ENCODE measurements at regions not wholly inside any gene's neighbourhood (a gene's known extent, or its start where the extent isn't known, plus 50 kb on each side); places are given as distances from the start of the nearest gene placed in this dataset.

DNA sequence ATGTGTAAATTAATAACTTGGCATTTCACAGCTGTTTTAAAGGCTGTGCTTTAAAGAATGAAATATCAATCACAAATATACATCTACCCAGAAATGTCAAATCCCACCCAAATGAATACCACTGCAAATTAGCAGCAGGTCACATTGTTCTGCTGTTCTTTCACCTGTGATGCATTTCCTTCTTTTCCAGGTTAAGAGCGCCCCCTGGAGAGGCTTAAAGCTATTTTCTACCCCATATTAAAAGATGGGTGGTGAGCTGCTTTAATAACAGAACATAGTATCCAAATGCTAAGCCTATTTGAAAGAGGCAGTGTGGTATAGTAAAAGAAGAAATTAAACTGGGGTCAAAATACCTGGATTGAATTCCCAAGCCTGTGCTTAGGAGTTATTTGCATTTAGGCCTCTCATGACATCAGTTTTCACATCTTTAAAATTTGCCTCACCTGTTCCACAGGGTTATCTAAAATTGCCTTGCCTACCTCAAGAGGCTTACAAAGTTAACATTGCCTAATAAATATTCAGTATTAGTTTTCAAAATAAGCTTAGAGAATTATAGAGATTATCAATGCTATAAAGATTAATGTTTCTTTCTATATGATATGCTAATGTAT is 396.9 kb upstream of the SLITRK5 start:
- DNase-seq (ENCODE audit: low read depth, low spot score), result peak; percentile 10
- H3K27me3 ChIP-seq (ENCODE audit: control insufficient read depth, insufficient read depth, low read length), result no peaks in the 10 kb centered on the region

DNA sequence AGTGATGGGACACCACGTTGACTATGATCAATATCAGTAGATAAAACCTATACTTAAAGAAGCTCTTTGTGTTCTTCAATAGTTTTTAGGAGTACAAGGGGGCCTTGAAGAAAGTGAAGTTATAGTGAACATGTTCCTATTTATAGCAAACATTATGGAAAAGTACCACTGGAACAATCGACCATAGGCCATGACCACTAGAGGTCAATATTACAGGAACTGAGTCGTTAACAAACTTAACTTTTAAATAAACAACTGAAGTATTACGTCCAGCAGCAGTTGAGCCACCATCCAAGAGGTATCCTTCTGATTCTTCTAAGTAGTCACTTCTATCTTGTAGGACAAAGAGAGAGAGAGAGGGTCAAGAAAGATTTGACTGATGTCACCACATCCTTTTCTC is 391.0 kb upstream of the SLITRK5 start:
- H3K27ac ChIP-seq (ENCODE audit: low read depth, low read length), result no peak overlapping the region
- no peaks in the 10 kb centered on the region for H3K9me3 ChIP-seq (ENCODE audit: control insufficient read depth, insufficient read depth, low read length)
- POLR2A ChIA-PET, result no interaction called here
- H3K27me3 ChIP-seq (ENCODE audit: control insufficient read depth, insufficient read depth, low read length), result no peaks in the 10 kb centered on the region
- CTCF ChIA-PET, result interaction anchor here (0.6 to 1.9 kb wide), 3 partner anchors 9 to 410 kb away, joined by 3 to 9 read pairs (median 5); no protein-coding TSS in a partner anchor
- no peak for DNase-seq (ENCODE audit: low read depth, low spot score)
- no peak overlapping the region for H3K4me3 ChIP-seq (ENCODE audit: low read depth, low read length)
- TF ChIP-seq, protein P1, sequence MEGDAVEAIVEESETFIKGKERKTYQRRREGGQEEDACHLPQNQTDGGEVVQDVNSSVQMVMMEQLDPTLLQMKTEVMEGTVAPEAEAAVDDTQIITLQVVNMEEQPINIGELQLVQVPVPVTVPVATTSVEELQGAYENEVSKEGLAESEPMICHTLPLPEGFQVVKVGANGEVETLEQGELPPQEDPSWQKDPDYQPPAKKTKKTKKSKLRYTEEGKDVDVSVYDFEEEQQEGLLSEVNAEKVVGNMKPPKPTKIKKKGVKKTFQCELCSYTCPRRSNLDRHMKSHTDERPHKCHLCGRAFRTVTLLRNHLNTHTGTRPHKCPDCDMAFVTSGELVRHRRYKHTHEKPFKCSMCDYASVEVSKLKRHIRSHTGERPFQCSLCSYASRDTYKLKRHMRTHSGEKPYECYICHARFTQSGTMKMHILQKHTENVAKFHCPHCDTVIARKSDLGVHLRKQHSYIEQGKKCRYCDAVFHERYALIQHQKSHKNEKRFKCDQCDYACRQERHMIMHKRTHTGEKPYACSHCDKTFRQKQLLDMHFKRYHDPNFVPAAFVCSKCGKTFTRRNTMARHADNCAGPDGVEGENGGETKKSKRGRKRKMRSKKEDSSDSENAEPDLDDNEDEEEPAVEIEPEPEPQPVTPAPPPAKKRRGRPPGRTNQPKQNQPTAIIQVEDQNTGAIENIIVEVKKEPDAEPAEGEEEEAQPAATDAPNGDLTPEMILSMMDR (IDR thresholded peaks at IDR 0.05; ENCODE audit: low read depth, low read length), result peak; percentile 13; the same call in 1 of the 2 replicates

More for the DNA sequence above, 396.9 kb upstream of the SLITRK5 start:
- POLR2A ChIA-PET, result no interaction called here
- CTCF ChIA-PET, result interaction anchor here (0.6 to 7.3 kb wide), 49 partner anchors 8 to 1303 kb away, joined by 3 to 256 read pairs (median 5); no protein-coding TSS in a partner anchor
- Histone ChIP-seq H3K4me3 (ENCODE audit: low read depth, low read length) (no peak overlapping the region), H3K9me3 (ENCODE audit: control insufficient read depth, insufficient read depth, low read length) (no peaks in the 10 kb centered on the region), H3K27ac (ENCODE audit: low read depth, low read length) (no peak overlapping the region)
- TF ChIP-seq, protein P1 (IDR thresholded peaks at IDR 0.05; ENCODE audit: low read depth, low read length), result peak; percentile 76

DNA sequence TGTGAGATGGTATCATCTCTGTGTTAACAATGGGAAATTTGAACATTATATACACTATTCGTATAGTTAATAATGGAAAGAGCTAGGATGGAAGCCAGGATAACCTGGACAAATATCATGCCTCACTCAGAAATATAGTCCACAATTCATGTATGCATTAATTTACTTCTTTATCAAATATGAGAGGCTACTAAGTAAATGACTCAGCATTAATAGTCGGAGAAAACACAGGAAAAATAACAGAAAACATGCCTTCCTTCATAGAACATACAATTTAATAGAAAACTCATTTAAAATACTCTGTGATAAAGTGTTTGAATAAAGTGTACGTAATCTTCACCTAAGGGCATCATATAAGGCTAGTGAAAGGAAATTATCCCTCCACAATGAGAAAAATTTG is 383.4 kb upstream of the SLITRK5 start:
- no peak for DNase-seq (ENCODE audit: low read depth, low spot score)
- Histone ChIP-seq H3K27me3 (ENCODE audit: control insufficient read depth, insufficient read depth, low read length) (no peaks in the 10 kb centered on the region), H3K4me3 (ENCODE audit: low read depth, low read length) (no peak overlapping the region), H3K9me3 (ENCODE audit: control insufficient read depth, insufficient read depth, low read length) (no peaks in the 10 kb centered on the region), H3K27ac (ENCODE audit: low read depth, low read length) (no peak overlapping the region)
- TF ChIP-seq, protein P1 (IDR thresholded peaks at IDR 0.05; ENCODE audit: low read depth, low read length), result no peak
- ChIA-PET POLR2A (no interaction called here), CTCF (no interaction called here)

DNA sequence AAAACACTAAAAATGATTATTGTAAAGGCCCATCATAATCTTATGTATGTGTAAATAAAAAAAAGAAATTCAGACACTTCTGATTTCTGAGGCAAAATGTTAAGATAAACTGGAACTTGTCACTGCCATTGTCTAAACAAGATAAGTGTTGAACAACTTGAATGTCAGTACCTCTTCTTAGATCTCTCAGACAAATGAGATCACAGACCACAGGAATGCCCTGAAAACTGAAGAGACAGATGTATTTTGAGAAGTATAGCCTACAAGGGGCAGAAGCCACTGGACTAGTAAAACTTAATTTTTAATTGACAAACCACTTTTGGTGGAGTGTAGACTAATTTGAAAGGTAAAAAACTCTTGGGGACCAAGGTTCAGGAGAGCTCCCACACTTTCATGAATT is 375.5 kb upstream of the SLITRK5 start:
- no peak overlapping the region for H3K4me3 ChIP-seq (ENCODE audit: low read depth, low read length)
- no peak overlapping the region for H3K27ac ChIP-seq (ENCODE audit: low read depth, low read length)
- no peaks in the 10 kb centered on the region for H3K27me3 ChIP-seq (ENCODE audit: control insufficient read depth, insufficient read depth, low read length)
- H3K9me3 ChIP-seq (ENCODE audit: control insufficient read depth, insufficient read depth, low read length), result no peaks in the 10 kb centered on the region
- TF ChIP-seq, protein P1 (IDR thresholded peaks at IDR 0.05; ENCODE audit: low read depth, low read length), result no peak
- no peak for DNase-seq (ENCODE audit: low read depth, low spot score)
- ChIA-PET CTCF (no interaction called here), POLR2A (no interaction called here)

DNA sequence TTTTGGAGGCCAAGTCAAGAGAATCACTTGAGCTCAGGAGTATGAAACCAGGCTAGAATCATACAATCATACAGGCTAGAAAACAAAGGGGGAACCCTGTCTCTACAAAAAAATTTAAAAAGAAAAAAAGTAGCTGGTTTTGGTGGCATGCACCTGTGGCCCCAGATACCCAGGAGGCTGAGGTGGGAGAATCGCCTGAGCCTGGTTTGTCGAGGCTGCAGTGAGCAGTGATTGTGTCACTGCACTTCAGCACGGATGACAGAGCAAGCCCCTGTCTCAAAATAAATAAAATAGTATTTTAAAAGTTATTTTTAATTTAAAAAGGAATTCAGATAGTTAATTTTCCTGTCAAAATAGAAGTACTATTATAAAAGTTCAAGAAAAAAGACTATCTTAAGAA is 369.1 kb upstream of the SLITRK5 start:
- POLR2A ChIA-PET, result no interaction called here
- CTCF ChIA-PET, result no interaction called here
- Histone ChIP-seq H3K27ac (ENCODE audit: low read depth, low read length) (no peak overlapping the region), H3K27me3 (ENCODE audit: control insufficient read depth, insufficient read depth, low read length) (no peaks in the 10 kb centered on the region), H3K4me3 (ENCODE audit: low read depth, low read length) (no peak overlapping the region), H3K9me3 (ENCODE audit: control insufficient read depth, insufficient read depth, low read length) (no peaks in the 10 kb centered on the region)
- DNase-seq (ENCODE audit: low read depth, low spot score), result no peak
- TF ChIP-seq, protein P1 (IDR thresholded peaks at IDR 0.05; ENCODE audit: low read depth, low read length), result no peak
